ENCODE measurements at regions not wholly inside any gene's neighbourhood (a gene's known extent, or its start where the extent isn't known, plus 50 kb on each side); places are given as distances from the start of the nearest gene placed in this dataset.

- Histone ChIP-seq H3K27ac (ENCODE audit: low read depth, low read length) (no peak overlapping the region), H2AFZ (ENCODE audit: low read length) (no peak overlapping the region), H3K79me2 (ENCODE audit: insufficient read depth, low read length) (no peaks in the 10 kb centered on the region), H3K36me3 (ENCODE audit: insufficient read depth, low read length) (no peaks in the 10 kb centered on the region), H3K27me3 (ENCODE audit: insufficient read depth, low read length) (no peaks in the 10 kb centered on the region), H3K9me3 (ENCODE audit: low read depth, low read length) (peaks cover 3% of the 10 kb centered on the region), H3K4me3 (ENCODE audit: insufficient read depth, low read length) (no peak overlapping the region), H3K4me2 (ENCODE audit: insufficient read depth, low read length) (no peak overlapping the region), H4K20me1 (ENCODE audit: insufficient read depth, low read length) (no peaks in the 10 kb centered on the region), H3K4me1 (ENCODE audit: insufficient read depth, low read length) (no peaks in the 10 kb centered on the region)
- DNase-seq (ENCODE audit: insufficient read length, low spot score, missing footprints): no peak
- TF ChIP-seq CTCF (IDR thresholded peaks at IDR 0.05; ENCODE audit: extremely low read depth, low read depth, low read length): no peak
Measured at GRCh38 chr10:105864854-105865253, 1223.8 kb downstream of the SORCS3 start.

- H3K4me3 ChIP-seq (ENCODE audit: insufficient read depth, low read length): no peak overlapping the region
- DNase-seq (ENCODE audit: insufficient read length, low spot score, missing footprints): no peak
- no peaks in the 10 kb centered on the region for H3K27me3 ChIP-seq (ENCODE audit: insufficient read depth, low read length)
- no peaks in the 10 kb centered on the region for H3K9me3 ChIP-seq (ENCODE audit: low read depth, low read length)
- no peak overlapping the region for H2AFZ ChIP-seq (ENCODE audit: low read length)
- TF ChIP-seq CTCF (IDR thresholded peaks at IDR 0.05; ENCODE audit: extremely low read depth, low read depth, low read length): no peak
- H3K79me2 ChIP-seq (ENCODE audit: insufficient read depth, low read length): no peaks in the 10 kb centered on the region
- H3K4me2 ChIP-seq (ENCODE audit: insufficient read depth, low read length): no peak overlapping the region
- H3K4me1 ChIP-seq (ENCODE audit: insufficient read depth, low read length): no peaks in the 10 kb centered on the region
- H3K36me3 ChIP-seq (ENCODE audit: insufficient read depth, low read length): no peaks in the 10 kb centered on the region
- no peak overlapping the region for H3K27ac ChIP-seq (ENCODE audit: low read depth, low read length)
- H4K20me1 ChIP-seq (ENCODE audit: insufficient read depth, low read length): no peaks in the 10 kb centered on the region
Measured at GRCh38 chr10:105857268-105858264, 1216.5 kb downstream of the SORCS3 start.

- no peak overlapping the region for H3K4me2 ChIP-seq (ENCODE audit: insufficient read depth, low read length)
- no peak overlapping the region for H3K27ac ChIP-seq (ENCODE audit: low read depth, low read length)
- H3K4me1 ChIP-seq (ENCODE audit: insufficient read depth, low read length): no peaks in the 10 kb centered on the region
- no peak for TF ChIP-seq CTCF (IDR thresholded peaks at IDR 0.05; ENCODE audit: extremely low read depth, low read depth, low read length)
- no peaks in the 10 kb centered on the region for H3K27me3 ChIP-seq (ENCODE audit: insufficient read depth, low read length)
- no peak overlapping the region for H3K4me3 ChIP-seq (ENCODE audit: insufficient read depth, low read length)
- H4K20me1 ChIP-seq (ENCODE audit: insufficient read depth, low read length): no peaks in the 10 kb centered on the region
- H3K79me2 ChIP-seq (ENCODE audit: insufficient read depth, low read length): no peaks in the 10 kb centered on the region
- no peaks in the 10 kb centered on the region for H3K9me3 ChIP-seq (ENCODE audit: low read depth, low read length)
- H2AFZ ChIP-seq (ENCODE audit: low read length): no peak overlapping the region
- DNase-seq (ENCODE audit: insufficient read length, low spot score, missing footprints): no peak
- no peaks in the 10 kb centered on the region for H3K36me3 ChIP-seq (ENCODE audit: insufficient read depth, low read length)
Measured at GRCh38 chr10:105855791-105856190, 1214.7 kb downstream of the SORCS3 start.
